Stimulated activated CD4-positive, alpha-beta T cell treated with anti-CD3 and anti-CD28 coated beads, Interleukin-2, amount 100 ng/mL, for 24 hours (primary cell): ENCODE measurements at regions not wholly inside any gene's neighbourhood (a gene's known extent, or its start where the extent isn't known, plus 50 kb on each side); places are given as distances from the start of the nearest gene placed in this dataset.

Experiments used
- DNase-seq, 2 donors: peaks; one replicate each; pipeline ENCODE4 v3.0.0-alpha.2; 2020

GRCh38 chr5:89606939-89607534, 724.1 kb upstream of the MEF2C start:
- DNase-seq = no peak

DNA sequence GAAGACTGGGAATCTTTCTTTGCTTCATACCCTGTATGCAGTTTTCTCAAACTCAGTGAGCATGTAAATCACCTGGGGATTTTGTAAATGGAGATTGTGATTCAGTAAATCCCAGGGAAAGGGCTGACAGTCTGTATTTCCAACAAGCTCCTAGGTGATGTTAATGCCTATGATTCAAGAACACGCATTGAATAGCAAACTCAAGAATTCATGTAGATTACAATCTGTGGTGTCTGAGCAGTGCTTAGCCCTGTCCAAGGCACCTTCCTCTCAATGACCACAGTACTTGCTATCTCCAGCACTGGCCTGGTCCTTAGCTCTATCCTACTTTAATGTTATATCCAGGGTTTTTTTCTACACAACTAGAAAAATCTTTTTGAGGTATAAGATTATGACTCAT, 721.4 kb upstream of the MEF2C start:
- no peak for DNase-seq

DNA sequence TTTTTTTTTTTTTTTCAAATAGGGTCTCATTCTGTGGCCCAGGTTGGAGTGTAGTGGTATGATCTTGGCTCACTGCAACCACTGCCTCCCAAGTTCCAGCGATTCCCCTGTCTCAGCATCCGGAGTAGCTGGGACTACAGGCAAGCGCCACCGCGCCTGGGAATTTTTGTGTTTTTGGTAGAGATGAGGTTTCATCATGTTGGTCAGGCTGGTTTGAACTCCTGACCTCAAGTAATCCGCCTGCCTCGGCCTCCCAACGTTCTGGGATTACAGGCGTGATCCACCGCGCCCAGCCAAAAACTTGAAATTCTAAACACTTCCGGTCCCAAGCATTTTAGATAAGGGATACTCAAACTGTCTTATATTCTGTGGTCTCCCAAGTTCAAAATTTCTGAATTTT, 718.9 kb upstream of the MEF2C start:
- no peak for DNase-seq

GRCh38 chr5:89597878-89598277, 714.9 kb upstream of the MEF2C start:
- DNase-seq = no peak

GRCh38 chr5:89596821-89597220, 713.8 kb upstream of the MEF2C start:
- DNase-seq = no peak

GRCh38 chr5:89595056-89595455, 712.1 kb upstream of the MEF2C start:
- no peak for DNase-seq

DNA sequence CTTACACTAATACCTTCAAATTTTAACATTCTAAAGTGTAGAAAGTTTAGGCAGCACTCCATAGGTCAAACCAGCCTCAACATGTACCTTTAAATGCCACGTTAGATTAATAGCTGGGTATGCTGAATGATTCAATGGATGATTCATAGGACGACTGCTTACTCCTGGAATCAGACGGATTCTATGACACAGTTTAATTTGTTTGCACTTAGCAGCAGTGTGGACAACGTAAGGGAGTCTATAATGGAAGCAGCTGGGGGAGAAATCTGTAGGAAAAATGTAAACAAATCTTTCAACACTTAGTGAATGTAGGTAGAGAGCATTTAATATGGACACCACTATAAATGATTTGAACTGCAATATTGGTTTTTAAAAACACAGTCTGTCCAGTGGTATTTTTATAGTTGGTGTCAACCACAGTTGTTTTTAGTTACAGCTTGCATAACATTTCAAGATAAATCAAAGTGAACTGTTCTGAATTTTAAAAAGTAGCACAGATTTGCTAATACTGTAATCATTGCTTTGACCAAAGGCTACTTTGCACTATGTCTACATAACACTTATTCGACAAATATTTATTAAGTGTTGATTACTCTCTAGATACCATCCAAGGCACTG, 701.5 kb upstream of the MEF2C start:
- DNase-seq = no peak

- DNase-seq = no peak
Measured at GRCh38 chr5:89583534-89583933, 700.5 kb upstream of the MEF2C start.

DNA sequence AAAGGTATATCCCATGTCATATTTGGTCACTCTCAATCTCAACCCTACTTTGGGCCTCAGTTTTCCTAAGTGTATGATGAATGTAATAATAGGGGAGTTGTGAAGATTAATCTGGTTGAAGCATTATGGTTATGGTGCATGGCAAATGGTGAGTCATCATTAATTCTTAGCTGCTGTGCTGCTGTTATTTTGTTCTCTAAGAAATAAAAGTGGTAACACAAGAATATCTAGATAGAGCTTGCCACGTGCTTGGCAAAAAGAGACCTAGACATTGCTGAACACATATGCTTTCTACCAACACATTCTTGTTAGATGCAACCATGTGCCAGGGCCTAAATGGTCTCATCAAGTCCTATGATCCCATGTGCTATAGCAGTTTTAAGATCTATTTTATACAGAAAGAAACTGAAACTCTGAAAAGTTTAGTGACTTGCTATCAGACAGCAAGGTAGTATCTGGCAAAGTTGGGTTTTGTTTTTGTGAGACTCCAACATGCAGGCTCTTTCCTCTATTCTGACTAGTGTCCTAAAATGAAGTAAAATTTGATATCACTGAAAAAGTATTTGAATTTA, 699.9 kb upstream of the MEF2C start:
- no peak for DNase-seq

DNA sequence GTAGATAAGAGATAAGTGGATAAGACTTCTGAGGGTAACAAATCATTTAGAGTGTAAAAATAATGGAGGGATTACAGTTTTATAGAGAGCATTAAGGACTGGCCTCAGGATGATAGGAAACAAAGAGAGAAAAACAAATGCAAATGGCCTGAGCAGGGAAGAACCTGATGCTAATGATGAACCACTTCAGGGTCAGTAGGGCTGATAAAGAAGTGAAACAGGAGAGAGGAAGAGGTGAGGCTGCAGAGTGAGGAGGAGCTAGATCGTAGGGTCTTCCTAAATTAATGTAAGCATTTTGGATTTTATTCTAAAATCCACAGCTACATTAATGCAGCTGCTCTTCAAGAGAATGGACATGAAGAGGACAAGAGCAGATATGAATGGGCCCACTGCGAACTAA, 698.0 kb upstream of the MEF2C start:
- DNase-seq = no peak

DNA sequence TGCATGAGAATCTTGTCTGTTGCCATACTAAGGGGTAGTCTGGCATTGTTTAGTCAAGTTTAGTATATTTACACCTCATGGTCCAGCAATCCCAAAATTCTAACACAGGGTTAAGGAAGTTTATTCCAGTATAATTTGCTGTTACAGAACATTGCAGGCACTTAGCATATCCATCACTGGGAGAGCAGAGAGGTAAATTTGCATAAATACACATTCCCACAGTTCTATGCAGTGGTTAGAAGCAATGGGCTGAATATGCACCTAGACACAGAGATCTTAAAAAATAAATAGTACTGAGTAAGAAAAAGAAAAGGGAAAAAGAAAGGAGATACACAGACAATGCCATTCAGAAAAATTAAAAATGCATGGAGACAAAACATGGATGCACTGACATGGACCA, 692.3 kb upstream of the MEF2C start:
- DNase-seq = no peak

DNA sequence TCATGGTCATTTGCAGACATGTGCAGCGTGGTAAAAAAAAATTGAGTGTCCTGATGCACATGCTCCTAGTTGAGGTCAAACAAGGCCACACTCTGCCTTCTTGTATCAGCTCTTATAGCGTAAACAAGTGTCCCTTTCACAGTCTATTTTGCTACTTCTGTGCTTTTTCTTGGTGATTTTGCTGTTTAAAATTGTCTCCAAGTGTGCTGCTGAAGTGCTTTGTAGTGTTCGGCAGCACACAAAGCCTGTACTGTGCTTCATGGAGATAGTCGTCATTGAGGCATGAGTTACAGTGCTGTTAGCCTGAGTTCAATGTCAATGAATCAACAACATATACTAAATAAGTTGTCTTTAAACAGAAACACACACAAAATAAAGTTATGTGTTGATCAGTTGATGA, 690.4 kb upstream of the MEF2C start:
- no peak for DNase-seq

DNA sequence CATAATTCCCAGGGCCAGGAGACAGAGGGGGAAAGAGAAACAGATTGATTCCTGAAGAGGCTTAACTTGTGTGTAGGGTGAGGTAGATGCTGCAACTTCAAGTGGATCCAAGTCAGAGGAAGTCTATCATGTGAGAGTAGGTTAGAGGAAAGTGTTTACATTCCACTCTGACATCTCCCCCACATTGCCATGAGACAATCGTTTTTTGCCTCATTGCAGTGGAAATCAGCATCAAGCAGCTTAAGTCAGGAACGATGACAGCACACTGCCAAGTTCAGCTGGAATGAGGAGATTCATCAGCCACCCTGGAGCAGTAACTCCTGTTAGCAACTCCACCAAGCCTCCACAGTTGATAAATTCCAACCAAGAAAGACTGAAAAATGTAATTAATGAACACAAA, 689.7 kb upstream of the MEF2C start:
- DNase-seq = no peak

DNA sequence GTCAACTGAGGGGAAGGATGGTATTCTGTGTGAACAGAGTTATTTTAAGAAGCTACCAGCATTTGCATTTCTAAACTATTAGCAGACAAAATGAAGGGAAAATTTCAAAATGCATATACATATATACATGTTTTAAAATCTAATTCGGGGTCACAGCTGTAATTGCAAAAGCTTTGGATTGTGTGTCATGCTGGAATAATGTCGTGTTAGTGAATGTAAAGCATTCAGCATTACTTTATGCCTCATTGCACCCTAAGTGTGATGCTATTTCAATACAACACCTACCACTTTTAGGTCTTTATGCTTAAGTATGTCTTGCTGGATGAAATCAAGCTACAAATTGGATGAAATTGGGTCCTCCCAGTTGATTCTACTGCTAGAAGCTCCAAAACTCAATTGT, 687.6 kb upstream of the MEF2C start:
- no peak for DNase-seq

DNA sequence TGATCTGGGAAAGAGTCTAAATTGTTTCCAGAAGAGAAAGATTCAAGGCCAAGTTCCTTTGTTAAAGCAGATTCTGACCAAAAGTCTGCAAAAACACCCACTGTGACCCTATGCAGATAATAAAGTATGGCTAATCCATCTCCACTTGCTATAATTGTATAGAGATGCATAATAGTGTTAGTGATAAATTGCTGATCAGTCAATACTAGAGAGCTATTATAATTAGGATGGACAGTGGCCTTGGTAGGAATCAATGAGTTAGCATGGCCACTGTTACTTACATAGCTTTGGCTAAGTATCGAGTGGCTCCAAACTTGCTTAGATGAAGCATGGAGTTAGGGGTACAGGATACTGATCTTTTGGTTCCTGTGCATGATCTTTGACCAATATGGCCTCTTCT, 683.4 kb upstream of the MEF2C start:
- no peak for DNase-seq

GRCh38 chr5:89560696-89561095, 677.7 kb upstream of the MEF2C start:
- DNase-seq = no peak

DNA sequence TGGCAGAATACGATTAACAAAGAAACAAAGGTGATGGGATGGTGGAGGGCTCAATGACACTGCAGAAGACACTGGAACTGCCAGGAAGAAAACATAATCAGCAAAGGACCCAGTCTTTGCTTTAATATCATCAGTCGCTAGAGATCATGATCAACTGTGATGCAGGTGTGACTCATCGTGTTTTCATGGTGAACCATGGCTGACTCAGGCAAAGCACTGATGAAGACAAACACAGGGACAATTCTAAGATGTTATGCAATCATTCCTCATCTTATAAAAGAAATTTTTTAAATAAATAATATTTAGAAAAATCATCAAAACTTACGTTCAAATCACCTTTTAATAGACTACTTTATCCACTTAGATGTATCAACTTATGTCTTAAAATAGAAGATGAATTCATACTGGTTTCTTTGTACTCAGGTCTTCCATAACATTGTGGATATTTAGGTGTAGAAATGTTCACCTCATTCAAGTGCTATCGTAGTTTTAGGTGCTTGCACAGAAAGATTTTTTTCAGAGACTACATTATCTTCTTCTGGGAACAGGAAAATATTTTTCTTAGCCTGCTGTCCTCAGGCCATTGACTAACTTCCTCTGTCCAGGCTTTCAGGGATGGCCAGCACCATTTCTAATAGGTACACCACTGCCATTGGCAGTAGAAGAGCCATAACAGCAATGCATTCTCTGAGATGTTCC, 673.4 kb upstream of the MEF2C start:
- no peak for DNase-seq

GRCh38 chr5:89546657-89547056, 663.7 kb upstream of the MEF2C start:
- DNase-seq = no peak

DNA sequence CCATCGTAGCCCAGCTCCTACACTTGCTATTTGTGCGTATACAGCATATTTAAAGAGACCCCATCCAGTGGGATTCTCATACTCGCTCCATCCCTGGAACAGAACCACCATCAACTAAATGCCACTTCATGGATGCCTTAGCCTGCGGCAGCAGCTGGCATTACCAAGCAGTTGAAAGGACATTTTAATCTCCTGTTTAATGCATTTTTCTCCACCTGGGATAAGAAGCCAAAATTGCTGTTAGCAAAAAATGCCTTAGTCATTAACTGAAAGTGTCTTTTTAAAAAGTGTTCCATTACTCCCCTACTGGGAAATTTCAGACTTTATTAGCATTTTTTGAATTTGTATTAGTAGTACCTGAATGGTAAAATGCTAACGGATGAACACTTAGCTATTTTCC, 662.6 kb upstream of the MEF2C start:
- DNase-seq = no peak

DNA sequence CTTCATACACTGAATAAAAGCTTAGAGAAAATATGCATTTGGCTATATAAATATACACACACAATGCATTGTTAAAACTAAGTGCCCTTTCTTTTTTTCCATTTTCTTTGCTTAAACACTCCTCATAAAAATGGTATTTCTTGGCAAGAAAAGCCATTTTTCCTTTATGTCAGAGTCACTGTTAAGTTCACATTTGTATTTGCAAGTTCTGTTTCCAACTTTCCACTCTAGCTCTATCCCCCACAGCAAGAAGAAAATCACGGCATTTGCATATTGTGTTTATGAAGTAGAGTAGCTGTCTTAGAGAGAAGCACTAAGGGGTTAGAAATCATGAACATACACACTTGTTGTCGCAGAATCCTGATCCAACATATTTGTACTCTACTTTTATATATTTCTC, 662.1 kb upstream of the MEF2C start:
- no peak for DNase-seq

DNA sequence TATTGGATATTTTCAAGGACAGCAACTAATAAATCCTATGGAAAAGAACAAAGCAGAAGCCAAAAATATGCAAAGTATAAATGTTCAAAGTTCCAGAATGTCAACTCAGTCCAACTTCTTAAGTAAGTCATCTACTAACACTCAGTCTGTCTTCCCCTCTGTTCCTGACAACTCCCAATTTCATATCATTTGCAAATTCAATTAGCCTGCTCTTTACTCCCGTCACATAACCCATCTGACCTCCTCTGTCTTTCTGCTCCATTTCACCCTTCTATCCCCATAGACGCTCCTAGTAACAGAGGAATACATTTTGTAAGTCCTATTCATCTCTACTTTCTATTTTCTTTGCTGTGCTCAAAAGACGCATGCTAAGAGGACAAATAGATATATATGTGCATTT, 659.8 kb upstream of the MEF2C start:
- DNase-seq = no peak

DNA sequence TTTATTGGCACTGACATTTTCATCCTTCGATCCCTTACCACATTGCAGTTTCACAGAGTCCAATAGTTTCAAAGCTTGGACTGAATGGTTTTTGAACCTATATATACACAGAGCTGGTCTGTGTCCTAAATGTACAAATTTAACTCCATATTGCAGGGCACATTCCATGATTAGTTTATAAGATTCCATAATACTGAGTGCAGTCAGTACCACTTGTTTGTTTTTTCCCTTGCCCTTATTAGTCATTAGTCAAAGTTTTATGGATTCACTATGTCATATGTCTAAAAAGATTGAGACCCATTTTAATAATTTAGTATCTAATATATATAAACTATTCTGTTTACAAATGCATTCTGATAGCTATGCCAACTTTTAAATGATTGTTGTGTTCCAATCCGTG, 654.8 kb upstream of the MEF2C start:
- no peak for DNase-seq

GRCh38 chr5:89536020-89536419, 653.0 kb upstream of the MEF2C start:
- no peak for DNase-seq

DNA sequence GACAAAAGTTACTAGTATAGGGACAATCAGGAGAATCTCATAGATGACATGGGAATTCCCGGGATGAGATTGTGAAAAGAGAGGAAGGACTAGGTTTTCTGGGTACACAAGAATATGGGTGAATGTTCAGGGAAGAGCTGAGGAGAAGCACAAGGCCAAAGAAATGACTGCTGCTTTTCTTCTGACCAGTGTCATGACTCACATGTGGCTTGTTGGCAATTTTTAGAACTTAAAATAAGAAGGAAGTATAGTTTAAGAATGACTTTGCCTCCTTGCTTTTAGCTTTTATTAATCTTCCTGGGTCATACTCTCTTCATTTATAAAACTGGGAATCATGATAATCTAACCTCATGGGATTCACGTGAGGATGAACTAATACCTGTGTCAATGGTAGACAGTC, 652.4 kb upstream of the MEF2C start:
- DNase-seq = no peak
